HUES64 (cell line): ENCODE measurements at regions not wholly inside any gene's neighbourhood (a gene's known extent, or its start where the extent isn't known, plus 50 kb on each side); places are given as distances from the start of the nearest gene placed in this dataset.

Experiments used
- H3K27ac ChIP-seq: 2 replicates; pipeline ENCODE4 v1.7.0; 2013; ENCODE audit warnings: low read depth, low read length, inconsistent platforms
- H3K27me3 ChIP-seq: 2 replicates; pipeline ENCODE4 v1.6.1; 2013; ENCODE audit warnings: mild to moderate bottlenecking, low read length; ENCODE audit not compliant: insufficient read depth
- H3K36me3 ChIP-seq: 2 replicates; pipeline ENCODE4 v1.6.1; 2013; ENCODE audit warnings: mild to moderate bottlenecking, low read length; ENCODE audit not compliant: insufficient read depth
- H3K4me1 ChIP-seq: 2 replicates; pipeline ENCODE4 v1.6.1; 2013; ENCODE audit warnings: mild to moderate bottlenecking, low read length, moderate library complexity; ENCODE audit not compliant: insufficient read depth
- H3K4me3 ChIP-seq: 2 replicates; pipeline ENCODE4 v1.5.1; 2013; ENCODE audit warnings: mild to moderate bottlenecking, low read length, moderate library complexity
- H3K9ac ChIP-seq: 2 replicates; pipeline ENCODE4 v1.6.1; 2013; ENCODE audit warnings: mild to moderate bottlenecking, low read depth, low read length
- H3K9me3 ChIP-seq: 2 replicates; pipeline ENCODE4 v1.6.1; 2013; ENCODE audit warnings: low read depth, low read length; ENCODE audit not compliant: insufficient read depth
- WGBS: fragments of 150-250, 120-280 bp; methylation state at CpG from one replicate; pipeline ENCODE4 v1.1.7; 2013; ENCODE audit warnings: missing lambda C conversion rate; 5-methylcytosine and 5-hydroxymethylcytosine counted together

GRCh38 chrX:9345957-9346356 lies 118.9 kb upstream of the TBL1X start:
- no peak overlapping the region for H3K4me3 ChIP-seq
- peaks cover 13% of the 10 kb centered on the region for H3K4me1 ChIP-seq
- no peaks in the 10 kb centered on the region for H3K9me3 ChIP-seq
- no peak overlapping the region for H3K27ac ChIP-seq
- H3K36me3 ChIP-seq, result no peaks in the 10 kb centered on the region
- H3K27me3 ChIP-seq, result no peaks in the 10 kb centered on the region
- no peak overlapping the region for H3K9ac ChIP-seq
- 97% methylated on average over 7 of the region's 8 CpGs for WGBS

- H3K4me1 ChIP-seq, result peaks cover 8% of the 10 kb centered on the region; the same call in 1 of the 2 replicates
- H3K27me3 ChIP-seq, result no peaks in the 10 kb centered on the region
- no peaks in the 10 kb centered on the region for H3K36me3 ChIP-seq
- no peaks in the 10 kb centered on the region for H3K9me3 ChIP-seq
- H3K27ac ChIP-seq, result no peak overlapping the region
- 83% methylated on average over 9 of the region's 11 CpGs for WGBS
- no peak overlapping the region for H3K9ac ChIP-seq
- H3K4me3 ChIP-seq, result no peak overlapping the region
Observed at GRCh38 chrX:9349572-9350494, 115.0 kb upstream of the TBL1X start.

GRCh38 chrX:9351126-9351525 lies 113.7 kb upstream of the TBL1X start:
- Histone ChIP-seq H3K36me3 (no peaks in the 10 kb centered on the region), H3K4me3 (no peak overlapping the region), H3K27ac (no peak overlapping the region), H3K9me3 (no peaks in the 10 kb centered on the region), H3K9ac (no peak overlapping the region), H3K27me3 (no peaks in the 10 kb centered on the region), H3K4me1 (peaks cover 8% of the 10 kb centered on the region; the same call in 1 of the 2 replicates)
- WGBS, result 93% methylated on average over 3 of the region's 3 CpGs

GRCh38 chrX:9352243-9352642 lies 112.6 kb upstream of the TBL1X start:
- no peaks in the 10 kb centered on the region for H3K36me3 ChIP-seq
- H3K27me3 ChIP-seq, result no peaks in the 10 kb centered on the region
- H3K4me3 ChIP-seq, result no peak overlapping the region
- no peak overlapping the region for H3K27ac ChIP-seq
- H3K9ac ChIP-seq, result no peak overlapping the region
- 85% methylated on average over 4 of the region's 4 CpGs for WGBS
- H3K9me3 ChIP-seq, result no peaks in the 10 kb centered on the region
- peaks cover 8% of the 10 kb centered on the region; the same call in 1 of the 2 replicates for H3K4me1 ChIP-seq

- Histone ChIP-seq H3K36me3 (no peaks in the 10 kb centered on the region), H3K27ac (no peak overlapping the region), H3K9ac (no peak overlapping the region), H3K27me3 (no peaks in the 10 kb centered on the region), H3K4me1 (peaks cover 8% of the 10 kb centered on the region; the same call in 1 of the 2 replicates), H3K9me3 (no peaks in the 10 kb centered on the region), H3K4me3 (no peak overlapping the region)
- 79% methylated on average over 14 of the region's 15 CpGs for WGBS
Observed at GRCh38 chrX:9352694-9353411, 112.0 kb upstream of the TBL1X start.

- H3K27me3 ChIP-seq, result no peaks in the 10 kb centered on the region
Observed at GRCh38 chrX:9354918-9355317, 109.9 kb upstream of the TBL1X start.

GRCh38 chrX:9355739-9356138 lies 109.1 kb upstream of the TBL1X start:
- Histone ChIP-seq H3K36me3 (no peaks in the 10 kb centered on the region), H3K27me3 (no peaks in the 10 kb centered on the region), H3K9me3 (no peaks in the 10 kb centered on the region), H3K4me1 (peaks cover 8% of the 10 kb centered on the region; the same call in 1 of the 2 replicates), H3K27ac (no peak overlapping the region), H3K4me3 (no peak overlapping the region), H3K9ac (no peak overlapping the region)
- WGBS, result 92% methylated on average over 8 of the region's 9 CpGs

More at GRCh38 chrX:9354918-9355317, 109.9 kb upstream of the TBL1X start:
- Histone ChIP-seq H3K36me3 (no peaks in the 10 kb centered on the region), H3K9me3 (no peaks in the 10 kb centered on the region), H3K4me1 (peaks cover 8% of the 10 kb centered on the region; the same call in 1 of the 2 replicates), H3K4me3 (no peak overlapping the region), H3K9ac (no peak overlapping the region), H3K27ac (no peak overlapping the region)
- 93% methylated on average over 8 of the region's 9 CpGs for WGBS

GRCh38 chrX:9356846-9357245 lies 108.0 kb upstream of the TBL1X start:
- Histone ChIP-seq H3K4me3 (no peak overlapping the region), H3K27ac (no peak overlapping the region), H3K27me3 (no peaks in the 10 kb centered on the region), H3K36me3 (no peaks in the 10 kb centered on the region), H3K9me3 (no peaks in the 10 kb centered on the region), H3K4me1 (peaks cover 8% of the 10 kb centered on the region; the same call in 1 of the 2 replicates), H3K9ac (no peak overlapping the region)
- WGBS, result 100% methylated on average over 5 of the region's 5 CpGs

- no peaks in the 10 kb centered on the region for H3K27me3 ChIP-seq
- no peak overlapping the region for H3K4me3 ChIP-seq
- H3K9ac ChIP-seq, result no peak overlapping the region
- H3K4me1 ChIP-seq, result peaks cover 3% of the 10 kb centered on the region; the same call in 1 of the 2 replicates
- no peaks in the 10 kb centered on the region for H3K9me3 ChIP-seq
- H3K36me3 ChIP-seq, result no peaks in the 10 kb centered on the region
- no peak overlapping the region for H3K27ac ChIP-seq
- WGBS, result 88% methylated on average over 4 of the region's 7 CpGs
Observed at GRCh38 chrX:9357518-9358114, 107.2 kb upstream of the TBL1X start.

GRCh38 chrX:9362363-9362928 lies 102.4 kb upstream of the TBL1X start:
- Histone ChIP-seq H3K4me1 (no peaks in the 10 kb centered on the region), H3K36me3 (no peaks in the 10 kb centered on the region), H3K9ac (no peak overlapping the region)

More at GRCh38 chrX:9362363-9362928, 102.4 kb upstream of the TBL1X start:
- Histone ChIP-seq H3K27ac (no peak overlapping the region), H3K27me3 (no peaks in the 10 kb centered on the region), H3K4me3 (no peak overlapping the region), H3K9me3 (no peaks in the 10 kb centered on the region)
- WGBS, result 92% methylated on average over 13 of the region's 13 CpGs
